Fibroblast of lung (primary cell): ENCODE measurements at regions not wholly inside any gene's neighbourhood (a gene's known extent, or its start where the extent isn't known, plus 50 kb on each side); places are given as distances from the start of the nearest gene placed in this dataset.

Experiments used
- DNase-seq, 2 donors: peaks; one replicate each; pipeline versions ENCODE4 v3.0.0 to v3.0.0-alpha.2; 2010; ENCODE audit warnings: low read depth in 2 of 2
- H2AFZ ChIP-seq: 2 replicates; pipeline ENCODE4 v1.5.1; 2012; ENCODE audit warnings: low read length, control low read depth, inconsistent platforms
- H3K27ac ChIP-seq: 2 replicates; pipeline ENCODE4 v1.5.1; 2011; ENCODE audit warnings: low read length, control low read depth; ENCODE audit not compliant: insufficient read depth
- H3K27me3 ChIP-seq: 2 replicates; pipeline ENCODE4 v1.5.1; 2011; ENCODE audit warnings: mild to moderate bottlenecking, low read length; ENCODE audit not compliant: control insufficient read depth, insufficient read depth
- H3K36me3 ChIP-seq: 2 replicates; pipeline ENCODE4 v1.5.1; 2011; ENCODE audit warnings: low read length; ENCODE audit not compliant: control insufficient read depth, insufficient read depth
- H3K4me1 ChIP-seq: 2 replicates; pipeline ENCODE4 v1.5.1; 2011; ENCODE audit warnings: low read length; ENCODE audit not compliant: control insufficient read depth, insufficient read depth; ENCODE audit errors: extremely low read depth
- H3K4me2 ChIP-seq: 2 replicates; pipeline ENCODE4 v1.5.1; 2011; ENCODE audit warnings: low read length, control low read depth; ENCODE audit not compliant: insufficient read depth; ENCODE audit errors: extremely low read depth
- H3K4me3 ChIP-seq, 4 experiments: fragments of 200-600 bp in 1 of 4; sonication (generic) in 1 of 4; replicated peaks in 1 of 4; 2 replicates each; pipeline ENCODE4 v1.5.1; 2011 to 2016; ENCODE audit warnings: low read length in 4 of 4, low read depth in 3 of 4, mild to moderate bottlenecking in 3 of 4, control low read depth in 2 of 4, inconsistent platforms in 1 of 4, mixed read lengths in 1 of 4; ENCODE audit not compliant: insufficient read depth in 1 of 4; ENCODE audit errors: control extremely low read depth in 1 of 4
- H3K79me2 ChIP-seq: 2 replicates; pipeline ENCODE4 v1.5.1; 2012; ENCODE audit warnings: mild to moderate bottlenecking, low read length, inconsistent platforms; ENCODE audit not compliant: control insufficient read depth, insufficient read depth
- H3K9ac ChIP-seq: 2 replicates; pipeline ENCODE4 v1.5.1; 2011; ENCODE audit warnings: mild to moderate bottlenecking, low read length, control low read depth; ENCODE audit not compliant: insufficient read depth
- H3K9me3 ChIP-seq: 2 replicates; pipeline ENCODE4 v1.5.1; 2012; ENCODE audit warnings: low read depth, low read length; ENCODE audit not compliant: control insufficient read depth, insufficient read depth
- H4K20me1 ChIP-seq: 2 replicates; pipeline ENCODE4 v1.5.1; 2011; ENCODE audit warnings: low read length; ENCODE audit not compliant: control insufficient read depth, insufficient read depth; ENCODE audit errors: extremely low read depth
- CTCF ChIP-seq, 2 donors: IDR thresholded peaks in 1 of 2; conservative IDR thresholded peaks in 1 of 2; 1 replicate in 1 of 2; 2 replicates in 1 of 2; pipeline ENCODE4 v1.5.1; 2011 to 2012; ENCODE audit warnings: low read length in 2 of 2, control low read depth in 1 of 2, inconsistent platforms in 1 of 2, low read depth in 1 of 2, mild to moderate bottlenecking in 1 of 2
- EZH2 ChIP-seq: IDR thresholded peaks from 2 replicates; pipeline ENCODE4 v1.5.1; 2012; ENCODE audit warnings: low read length, control low read depth, mild to moderate bottlenecking; ENCODE audit errors: missing control alignments

- DNase-seq: no peak
- H3K9me3 ChIP-seq: no peaks in the 10 kb centered on the region
- no peaks in the 10 kb centered on the region for H3K36me3 ChIP-seq
- H3K9ac ChIP-seq: no peak overlapping the region
- no peak overlapping the region for H3K27ac ChIP-seq
- H3K4me2 ChIP-seq: no peak overlapping the region
- no peaks in the 10 kb centered on the region for H3K4me1 ChIP-seq
- H2AFZ ChIP-seq: no peak overlapping the region
- H3K27me3 ChIP-seq: no peaks in the 10 kb centered on the region
- TF ChIP-seq EZH2 (no peak), CTCF (conservative IDR thresholded peaks at IDR 0.05 in 1 of 2, IDR thresholded peaks at IDR 0.05 in 1 of 2; ENCODE audit: low read depth in 1 of 2, low read length in 2 of 2) (no peak)
- H3K4me3 ChIP-seq: no peak overlapping the region
- no peaks in the 10 kb centered on the region for H3K79me2 ChIP-seq
- no peaks in the 10 kb centered on the region for H4K20me1 ChIP-seq
Observed at GRCh38 chr6:114796576-114796975, 453.8 kb upstream of the HS3ST5 start.

- Histone ChIP-seq H3K4me1 (no peaks in the 10 kb centered on the region), H3K9ac (no peak overlapping the region), H3K36me3 (no peaks in the 10 kb centered on the region), H4K20me1 (no peaks in the 10 kb centered on the region), H3K79me2 (no peaks in the 10 kb centered on the region), H3K4me3 (no peak overlapping the region), H3K9me3 (no peaks in the 10 kb centered on the region), H3K4me2 (no peak overlapping the region), H2AFZ (no peak overlapping the region), H3K27me3 (no peaks in the 10 kb centered on the region), H3K27ac (no peak overlapping the region)
- no peak for DNase-seq
- TF ChIP-seq EZH2 (no peak), CTCF (conservative IDR thresholded peaks at IDR 0.05 in 1 of 2, IDR thresholded peaks at IDR 0.05 in 1 of 2; ENCODE audit: low read depth in 1 of 2, low read length in 2 of 2) (no peak)
Observed at GRCh38 chr6:114793428-114793827, 450.6 kb upstream of the HS3ST5 start.

- Histone ChIP-seq H4K20me1 (no peaks in the 10 kb centered on the region), H3K79me2 (no peaks in the 10 kb centered on the region), H3K36me3 (no peaks in the 10 kb centered on the region), H3K4me1 (no peaks in the 10 kb centered on the region), H3K9me3 (no peaks in the 10 kb centered on the region), H3K27ac (no peak overlapping the region), H2AFZ (no peak overlapping the region), H3K4me3 (no peak overlapping the region), H3K9ac (no peak overlapping the region), H3K4me2 (no peak overlapping the region), H3K27me3 (no peaks in the 10 kb centered on the region)
- DNase-seq: peak in 1 of 2 donors; percentile 66
- TF ChIP-seq EZH2: no peak
- TF ChIP-seq CTCF (conservative IDR thresholded peaks at IDR 0.05 in 1 of 2, IDR thresholded peaks at IDR 0.05 in 1 of 2; ENCODE audit: low read depth in 1 of 2, low read length in 2 of 2): no peak
Observed at GRCh38 chr6:114785235-114786127, 442.7 kb upstream of the HS3ST5 start.
